ENCODE measurements at regions not wholly inside any gene's neighbourhood (a gene's known extent, or its start where the extent isn't known, plus 50 kb on each side); places are given as distances from the start of the nearest gene placed in this dataset.

GRCh38 chr5:42953041-42953440, 87.1 kb downstream of the ANXA2R start:
- H3K18ac ChIP-seq (ENCODE audit: extremely low read depth, low read length): no peak overlapping the region
- H3K79me2 ChIP-seq (ENCODE audit: control insufficient read depth in 1 of 2, insufficient read depth in 2 of 2, low read length in 2 of 2): no peaks in the 10 kb centered on the region
- POLR2A ChIA-PET (ENCODE audit: partially characterized antibody): no interaction called here
- no peak overlapping the region for H2AK5ac ChIP-seq (ENCODE audit: low read depth, low read length)
- peaks cover 20 to 29% of the 10 kb centered on the region in 2 experiments for H3K9me3 ChIP-seq (ENCODE audit: insufficient read depth in 2 of 2, low read depth in 1 of 2, low read length in 1 of 2)
- H2AFZ ChIP-seq (ENCODE audit: low read length): no peak overlapping the region
- H3K79me1 ChIP-seq (ENCODE audit: low read depth, low read length): no peaks in the 10 kb centered on the region
- no peak overlapping the region for H2BK12ac ChIP-seq (ENCODE audit: low read depth, low read length)
- no peaks in the 10 kb centered on the region for H3K23me2 ChIP-seq (ENCODE audit: low read depth, low read length)
- H2BK20ac ChIP-seq (ENCODE audit: low read length): no peak overlapping the region
- 77% methylated on average over 15 of the region's 15 CpGs; no CpG with 5 or more reads in 1 of the 2 experiments for WGBS, 2 experiments (ENCODE audit: extremely low coverage in 1 of 2, insufficient coverage in 1 of 2, insufficient read length in 1 of 2, insufficient replicate concordance in 2 of 2, low coverage in 1 of 2, low lambda C conversion rate in 2 of 2, missing lambda C conversion rate in 1 of 2)
- no peak overlapping the region for H3K4me3 ChIP-seq (ENCODE audit: extremely low read depth in 1 of 4, insufficient read depth in 2 of 4, low read depth in 3 of 4, low read length in 4 of 4)
- H3K4ac ChIP-seq (replicated peaks; ENCODE audit: insufficient read length, low read depth, low read length): no peak overlapping the region
- peaks cover 0 to 3% (median 0%) of the 10 kb centered on the region in 4 experiments; a peak in 2 of 7 replicates for H3K4me1 ChIP-seq (replicated peaks in 1 of 4; ENCODE audit: control insufficient read depth in 3 of 4, insufficient read depth in 4 of 4, low read length in 3 of 4)
- H3K27me3 ChIP-seq (replicated peaks in 1 of 4; ENCODE audit: control insufficient read depth in 3 of 4, extremely low read depth in 1 of 4, insufficient read depth in 3 of 4, low read length in 3 of 4): no peaks in the 10 kb centered on the region
- no peak overlapping the region for H2BK5ac ChIP-seq (ENCODE audit: low read depth, low read length)
- CTCF ChIA-PET (ENCODE audit: partially characterized antibody): interaction anchor here (0.8 to 1.3 kb wide), 3 partner anchors 42 to 92 kb away, joined by 3 read pairs; no protein-coding TSS in a partner anchor
- no peak overlapping the region for H4K5ac ChIP-seq (ENCODE audit: insufficient read length, low read depth, low read length)
- no peak overlapping the region for H2BK15ac ChIP-seq (ENCODE audit: low read length)
- H3K27ac ChIP-seq (ENCODE audit: low read depth, low read length): no peak overlapping the region
- H4K91ac ChIP-seq (replicated peaks; ENCODE audit: insufficient read length, low read length): no peak overlapping the region
- H3K23ac ChIP-seq (ENCODE audit: insufficient read length): no peak overlapping the region
- H3K14ac ChIP-seq (ENCODE audit: insufficient read length): no peak overlapping the region
- H4K20me1 ChIP-seq (replicated peaks in 1 of 2; ENCODE audit: control insufficient read depth in 1 of 2, insufficient read depth in 2 of 2, low read length in 2 of 2): no peaks in the 10 kb centered on the region
- FAIRE-seq (no peak), DNase-seq (ENCODE audit: low read depth in 1 of 2, low spot score in 2 of 2) (no peak)
- no peak overlapping the region for H2BK120ac ChIP-seq (replicated peaks; ENCODE audit: low read depth, low read length)
- H3K9ac ChIP-seq (replicated peaks in 1 of 4; ENCODE audit: extremely low read depth in 1 of 4, low read depth in 3 of 4, low read length in 3 of 4): no peak overlapping the region
- H3K4me2 ChIP-seq (ENCODE audit: insufficient read depth in 1 of 2, low read depth in 2 of 2, low read length in 2 of 2): no peak overlapping the region
- no peak overlapping the region for H4K8ac ChIP-seq (ENCODE audit: extremely low read depth, insufficient read depth, low read length)
- H3K36me3 ChIP-seq (ENCODE audit: control insufficient read depth in 2 of 4, insufficient read depth in 4 of 4, low read length in 3 of 4): peaks cover 0 to 4% (median 1%) of the 10 kb centered on the region in 4 experiments; a peak in 2 of 8 replicates
- no peak overlapping the region for H3K56ac ChIP-seq (replicated peaks; ENCODE audit: insufficient read length, low read depth, low read length)
- TF ChIP-seq NANOG (IDR thresholded peaks at IDR 0.05; ENCODE audit: insufficient read depth, low read depth, low read length, poor library complexity, severe bottlenecking): no peak
- no peak for TF ChIP-seq SRF (IDR thresholded peaks at IDR 0.05; ENCODE audit: low read depth, low read length)
- no peak for TF ChIP-seq SIX5 (IDR thresholded peaks at IDR 0.05; ENCODE audit: low read depth, low read length)
- TF ChIP-seq TEAD4 (IDR thresholded peaks at IDR 0.05; ENCODE audit: low read depth, low read length): no peak
- no peak for TF ChIP-seq CEBPB (IDR thresholded peaks at IDR 0.05; ENCODE audit: low read depth, low read length)
- TF ChIP-seq TCF12 (IDR thresholded peaks at IDR 0.05; ENCODE audit: low read depth, low read length): no peak
- TF ChIP-seq RXRA (IDR thresholded peaks at IDR 0.05; ENCODE audit: insufficient read depth, low read depth, low read length): no peak
- TF ChIP-seq RBBP5 (IDR thresholded peaks at IDR 0.05; ENCODE audit: borderline replicate concordance, low read depth, low read length): no peak
- no peak for TF ChIP-seq EGR1 (IDR thresholded peaks at IDR 0.05; ENCODE audit: borderline replicate concordance, low read depth, low read length)
- TF ChIP-seq SIN3A (conservative IDR thresholded peaks at IDR 0.05 in 1 of 2, IDR thresholded peaks at IDR 0.05 in 1 of 2; ENCODE audit: low read depth in 1 of 2, low read length in 2 of 2): no peak
- TF ChIP-seq ATF3 (IDR thresholded peaks at IDR 0.05; ENCODE audit: insufficient read depth, low read depth, low read length): no peak
- TF ChIP-seq POLR2AphosphoS5 (IDR thresholded peaks at IDR 0.05; ENCODE audit: low read depth, low read length): no peak
- no peak for TF ChIP-seq CHD2 (IDR thresholded peaks at IDR 0.05; ENCODE audit: low read length)
- no peak for TF ChIP-seq SAP30 (IDR thresholded peaks at IDR 0.05; ENCODE audit: insufficient read depth, insufficient replicate concordance, low read length)
